ENCODE measurements at regions not wholly inside any gene's neighbourhood (a gene's known extent, or its start where the extent isn't known, plus 50 kb on each side); places are given as distances from the start of the nearest gene placed in this dataset.

GRCh38 chr1:157893686-157894085 lies 52.1 kb upstream of the CD5L start:
- DNase-seq, result no peak

- DNase-seq, result peak; percentile 39
Measured at GRCh38 chr1:157894613-157895165, 53.1 kb upstream of the CD5L start.

GRCh38 chr1:157910270-157910669 lies 68.7 kb upstream of the CD5L start:
- no peak for DNase-seq

GRCh38 chr1:157915859-157916258 lies 74.3 kb upstream of the CD5L start:
- DNase-seq, result no peak

GRCh38 chr1:157916887-157917570 lies 75.4 kb upstream of the CD5L start:
- DNase-seq, result no peak

- no peak for DNase-seq
Measured at GRCh38 chr1:157920748-157921147, 72.7 kb upstream of the KIRREL1 start.

- no peak for DNase-seq
Measured at GRCh38 chr1:157925419-157926166, 67.9 kb upstream of the KIRREL1 start.

GRCh38 chr1:157932069-157932468 lies 61.4 kb upstream of the KIRREL1 start:
- peak; percentile 9 for DNase-seq

- no peak for DNase-seq
Measured at GRCh38 chr1:157937744-157938143, 55.7 kb upstream of the KIRREL1 start.

GRCh38 chr1:157941939-157942338 lies 51.5 kb upstream of the KIRREL1 start:
- no peak for DNase-seq

Data from fibroblast of skin of back (primary cell).